Thyroid gland (tissue), 4 donors: ENCODE measurements at regions not wholly inside any gene's neighbourhood (a gene's known extent, or its start where the extent isn't known, plus 50 kb on each side); places are given as distances from the start of the nearest gene placed in this dataset.

Experiments
- CTCF ChIP-seq, 6 experiments: fragments of 200-600 bp in 3 of 6; fragments of 450-650 bp in 3 of 6; sonication (generic) in 3 of 6; IDR thresholded peaks; one replicate each; pipeline ENCODE4 v1.5.1; 2016 to 2019; ENCODE audit warnings: antibody characterized with exemption in 6 of 6, mild to moderate bottlenecking in 2 of 6, inconsistent platforms in 1 of 6, moderate library complexity in 1 of 6
- POLR2A ChIP-seq, 2 donors: fragments of 450-650 bp; IDR thresholded peaks; one replicate each; pipeline ENCODE4 v1.6.1; 2017; ENCODE audit warnings: antibody characterized with exemption in 2 of 2, mild to moderate bottlenecking in 2 of 2, moderate library complexity in 1 of 2

- TF ChIP-seq CTCF (IDR thresholded peaks at IDR 0.05) (no peak), POLR2A (IDR thresholded peaks at IDR 0.05) (no peak)
These were observed 101.4 kb upstream of the FAT1 start for GRCh38 chr4:186825069-186825468.
